ENCODE measurements at regions not wholly inside any gene's neighbourhood (a gene's known extent, or its start where the extent isn't known, plus 50 kb on each side); places are given as distances from the start of the nearest gene placed in this dataset.

- Mint-ChIP-seq H3K4me3 (no peak overlapping the region), H3K36me3 (ENCODE audit: low read depth) (peaks cover 4% of the 10 kb centered on the region), H3K4me1 (peaks cover 7% of the 10 kb centered on the region), H3K27ac (no peak overlapping the region), H3K9me3 (ENCODE audit: low read depth) (peaks cover 5% of the 10 kb centered on the region), H3K27me3 (peaks cover 2% of the 10 kb centered on the region)
- DNase-seq: no peak
- intact Hi-C loops (cut with DNase I, micrococcal nuclease): no loop called here
- ChIA-PET POLR2A (no interaction called here), CTCF (interaction anchor here (1.1 kb wide), 1 partner anchor 10 kb away, joined by 3 read pairs; no protein-coding TSS in a partner anchor)
- ATAC-seq: no peak
Observed at GRCh38 chr14:55976655-55977054, 141.6 kb upstream of the PELI2 start.

GRCh38 chr14:55977392-55978150, 140.6 kb upstream of the PELI2 start:
- ChIA-PET CTCF (interaction anchor here (1.1 kb wide), 1 partner anchor 10 kb away, joined by 3 read pairs; no protein-coding TSS in a partner anchor), POLR2A (no interaction called here)
- Mint-ChIP-seq H3K27ac (no peak overlapping the region), H3K36me3 (ENCODE audit: low read depth) (peaks cover 4% of the 10 kb centered on the region), H3K4me1 (peaks cover 7% of the 10 kb centered on the region), H3K27me3 (peaks cover 5% of the 10 kb centered on the region), H3K9me3 (ENCODE audit: low read depth) (peaks cover 5% of the 10 kb centered on the region), H3K4me3 (no peak overlapping the region)
- ATAC-seq (no peak), DNase-seq (no peak)
- intact Hi-C loops (cut with DNase I, micrococcal nuclease): no loop called here

- POLR2A ChIA-PET: no interaction called here
- no peak overlapping the region for H3K27ac Mint-ChIP-seq
- H3K9me3 Mint-ChIP-seq (ENCODE audit: low read depth): peaks cover 5% of the 10 kb centered on the region
- no peak overlapping the region for H3K4me3 Mint-ChIP-seq
- intact Hi-C loops (cut with DNase I, micrococcal nuclease): no loop called here
- DNase-seq (no peak), ATAC-seq (no peak)
- peaks cover 4% of the 10 kb centered on the region for H3K36me3 Mint-ChIP-seq (ENCODE audit: low read depth)
- H3K27me3 Mint-ChIP-seq: peaks cover 11% of the 10 kb centered on the region
- peaks cover 7% of the 10 kb centered on the region for H3K4me1 Mint-ChIP-seq
- CTCF ChIA-PET: no interaction called here
Observed at GRCh38 chr14:55979096-55979495, 139.1 kb upstream of the PELI2 start.

- Mint-ChIP-seq H3K27ac (no peak overlapping the region), H3K9me3 (ENCODE audit: low read depth) (peaks cover 5% of the 10 kb centered on the region), H3K4me1 (peaks cover 7% of the 10 kb centered on the region), H3K27me3 (peaks cover 17% of the 10 kb centered on the region), H3K36me3 (ENCODE audit: low read depth) (peaks cover 4% of the 10 kb centered on the region), H3K4me3 (no peak overlapping the region)
- DNase-seq (no peak), ATAC-seq (no peak)
- CTCF ChIA-PET: no interaction called here
- POLR2A ChIA-PET: no interaction called here
- intact Hi-C loops (cut with DNase I, micrococcal nuclease): no loop called here
Observed at GRCh38 chr14:55979781-55980180, 138.4 kb upstream of the PELI2 start.

- CTCF ChIA-PET: no interaction called here
- H3K36me3 Mint-ChIP-seq (ENCODE audit: low read depth): peaks cover 4% of the 10 kb centered on the region
- H3K27ac Mint-ChIP-seq: no peak overlapping the region
- peaks cover 7% of the 10 kb centered on the region for H3K4me1 Mint-ChIP-seq
- H3K27me3 Mint-ChIP-seq: peaks cover 23% of the 10 kb centered on the region
- no peak overlapping the region for H3K4me3 Mint-ChIP-seq
- H3K9me3 Mint-ChIP-seq (ENCODE audit: low read depth): peaks cover 5% of the 10 kb centered on the region
- DNase-seq (no peak), ATAC-seq (peak; percentile 73)
- intact Hi-C loops (cut with DNase I, micrococcal nuclease): no loop called here
- POLR2A ChIA-PET: no interaction called here
Observed at GRCh38 chr14:55980970-55981369, 137.2 kb upstream of the PELI2 start.

- Mint-ChIP-seq H3K9me3 (ENCODE audit: low read depth) (peaks cover 2% of the 10 kb centered on the region), H3K4me3 (no peak overlapping the region), H3K27me3 (peaks cover 33% of the 10 kb centered on the region), H3K36me3 (ENCODE audit: low read depth) (no peaks in the 10 kb centered on the region), H3K27ac (no peak overlapping the region), H3K4me1 (no peaks in the 10 kb centered on the region)
- intact Hi-C loops (cut with DNase I, micrococcal nuclease): no loop called here
- DNase-seq (no peak), ATAC-seq (no peak)
- ChIA-PET POLR2A (no interaction called here), CTCF (no interaction called here)
Observed at GRCh38 chr14:55986069-55986468, 132.1 kb upstream of the PELI2 start.

- H3K4me3 Mint-ChIP-seq: no peak overlapping the region
- POLR2A ChIA-PET: no interaction called here
- peaks cover 34% of the 10 kb centered on the region for H3K4me1 Mint-ChIP-seq
- CTCF ChIA-PET: no interaction called here
- peaks cover 2% of the 10 kb centered on the region for H3K9me3 Mint-ChIP-seq (ENCODE audit: low read depth)
- intact Hi-C loops (cut with DNase I, micrococcal nuclease): no loop called here
- DNase-seq (no peak), ATAC-seq (no peak)
- H3K36me3 Mint-ChIP-seq (ENCODE audit: low read depth): no peaks in the 10 kb centered on the region
- H3K27me3 Mint-ChIP-seq: peaks cover 65% of the 10 kb centered on the region
- H3K27ac Mint-ChIP-seq: no peak overlapping the region
Observed at GRCh38 chr14:56000846-56001245, 117.4 kb upstream of the PELI2 start.

- Mint-ChIP-seq H3K36me3 (ENCODE audit: low read depth) (no peaks in the 10 kb centered on the region), H3K4me3 (no peak overlapping the region), H3K27me3 (peaks cover 56% of the 10 kb centered on the region), H3K9me3 (ENCODE audit: low read depth) (peaks cover 2% of the 10 kb centered on the region), H3K27ac (no peak overlapping the region), H3K4me1 (peaks cover 34% of the 10 kb centered on the region)
- intact Hi-C loops (cut with DNase I, micrococcal nuclease): no loop called here
- POLR2A ChIA-PET: no interaction called here
- DNase-seq: no peak
- ATAC-seq: no peak
- CTCF ChIA-PET: interaction anchor here (0.5 to 1.2 kb wide), 3 partner anchors 18 to 487 kb away, joined by 3 read pairs; no protein-coding TSS in a partner anchor
Observed at GRCh38 chr14:56002342-56002741, 115.9 kb upstream of the PELI2 start.

- CTCF ChIA-PET: interaction anchor here (1.2 kb wide), 1 partner anchor 486 kb away, joined by 3 read pairs; no protein-coding TSS in a partner anchor
- H3K27me3 Mint-ChIP-seq: peaks cover 53% of the 10 kb centered on the region
- H3K36me3 Mint-ChIP-seq (ENCODE audit: low read depth): no peaks in the 10 kb centered on the region
- peaks cover 2% of the 10 kb centered on the region for H3K9me3 Mint-ChIP-seq (ENCODE audit: low read depth)
- H3K4me3 Mint-ChIP-seq: no peak overlapping the region
- H3K4me1 Mint-ChIP-seq: peaks cover 34% of the 10 kb centered on the region
- no peak overlapping the region for H3K27ac Mint-ChIP-seq
- ATAC-seq (peak; percentile 90), DNase-seq (peak; percentile 72)
- intact Hi-C loops (cut with DNase I, micrococcal nuclease): no loop called here
- POLR2A ChIA-PET: no interaction called here
Observed at GRCh38 chr14:56002876-56003625, 115.2 kb upstream of the PELI2 start.

GRCh38 chr14:56004323-56004722, 113.9 kb upstream of the PELI2 start:
- CTCF ChIA-PET: no interaction called here

GRCh38 chr14:56004786-56005185, 113.4 kb upstream of the PELI2 start:
- peaks cover 53% of the 10 kb centered on the region for H3K27me3 Mint-ChIP-seq
- ATAC-seq (peak; percentile 71), DNase-seq (peak; percentile 56)
- peaks cover 3% of the 10 kb centered on the region for H3K9me3 Mint-ChIP-seq (ENCODE audit: low read depth)
- intact Hi-C loops (cut with DNase I, micrococcal nuclease): loop anchor here in 1 of 2 experiments (2.0 kb wide), 1 partner anchor 114 kb away; the partner anchor contains the start of gene PELI2
- H3K27ac Mint-ChIP-seq: no peak overlapping the region
- ChIA-PET CTCF (no interaction called here), POLR2A (no interaction called here)
- no peaks in the 10 kb centered on the region for H3K36me3 Mint-ChIP-seq (ENCODE audit: low read depth)
- peaks cover 34% of the 10 kb centered on the region for H3K4me1 Mint-ChIP-seq
- H3K4me3 Mint-ChIP-seq: no peak overlapping the region

More at GRCh38 chr14:56004323-56004722, 113.9 kb upstream of the PELI2 start:
- ATAC-seq (no peak), DNase-seq (no peak)
- intact Hi-C loops (cut with DNase I, micrococcal nuclease): loop anchor here in 1 of 2 experiments (2.0 kb wide), 1 partner anchor 114 kb away; the partner anchor contains the start of gene PELI2
- H3K27ac Mint-ChIP-seq: no peak overlapping the region
- no peak overlapping the region for H3K4me3 Mint-ChIP-seq
- H3K27me3 Mint-ChIP-seq: peaks cover 52% of the 10 kb centered on the region
- peaks cover 34% of the 10 kb centered on the region for H3K4me1 Mint-ChIP-seq
- H3K36me3 Mint-ChIP-seq (ENCODE audit: low read depth): no peaks in the 10 kb centered on the region
- POLR2A ChIA-PET: no interaction called here
- peaks cover 3% of the 10 kb centered on the region for H3K9me3 Mint-ChIP-seq (ENCODE audit: low read depth)
